Hepatic stellate cell (primary cell): ENCODE measurements at regions not wholly inside any gene's neighbourhood (a gene's known extent, or its start where the extent isn't known, plus 50 kb on each side); places are given as distances from the start of the nearest gene placed in this dataset.

ENCODE experiments used
- DNase-seq: peaks from one replicate; pipeline ENCODE4 v3.0.0; 2011; ENCODE audit warnings: low spot score

DNA sequence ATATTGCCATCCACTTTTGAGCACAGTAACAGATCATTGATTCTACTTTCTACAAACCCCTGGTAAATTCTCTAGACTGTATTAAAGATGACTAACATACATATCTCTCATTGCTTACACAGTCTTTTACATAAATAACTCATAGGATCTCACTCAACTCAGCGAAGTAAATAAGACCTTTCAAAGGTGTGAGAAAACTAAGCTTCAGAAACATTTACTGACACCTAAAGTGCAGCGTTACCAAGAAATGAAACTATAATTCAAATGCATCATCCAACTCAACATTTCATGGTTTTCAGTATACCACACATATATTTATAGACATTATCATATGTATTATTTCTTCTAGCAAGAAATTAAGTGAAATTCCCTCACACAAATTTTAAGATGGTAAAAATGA, 189.8 kb downstream of the METTL4 start:
- DNase-seq: no peak

DNA sequence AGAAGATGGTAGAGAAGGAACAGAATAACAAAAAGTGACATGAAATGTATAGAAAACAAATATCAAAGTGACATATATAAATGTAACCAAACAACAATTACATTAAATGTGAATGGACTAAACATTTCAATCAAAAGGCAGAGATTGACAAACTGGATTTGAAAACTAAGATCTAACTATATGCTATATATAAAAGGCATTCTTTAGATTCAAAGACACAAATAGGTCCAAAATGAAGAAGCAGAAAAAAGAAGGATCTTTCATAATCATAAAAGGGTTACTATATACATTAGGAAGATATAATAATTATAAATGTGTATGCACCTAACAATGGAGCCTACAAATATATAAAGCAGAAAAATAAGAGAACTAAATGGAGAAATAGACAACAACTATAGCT, 183.7 kb downstream of the METTL4 start:
- no peak for DNase-seq

DNA sequence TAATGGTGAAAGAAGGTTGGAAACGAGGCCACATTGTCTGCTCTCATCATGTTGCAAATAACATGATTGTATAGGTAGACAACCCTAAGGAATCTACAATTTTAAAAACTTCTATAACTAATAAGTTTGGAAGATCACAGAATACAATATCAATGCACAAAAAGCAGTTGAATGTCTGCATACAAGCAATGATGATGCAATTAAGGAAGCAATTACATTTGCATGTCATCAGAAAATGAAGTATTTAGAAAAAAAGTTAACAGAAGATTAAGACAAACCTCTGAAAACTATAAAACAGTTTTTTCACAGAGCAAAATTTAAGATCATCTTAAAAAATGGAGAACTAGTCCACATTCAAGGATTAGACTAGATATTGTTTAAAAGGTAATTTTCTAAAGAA, 181.1 kb downstream of the METTL4 start:
- no peak for DNase-seq

DNA sequence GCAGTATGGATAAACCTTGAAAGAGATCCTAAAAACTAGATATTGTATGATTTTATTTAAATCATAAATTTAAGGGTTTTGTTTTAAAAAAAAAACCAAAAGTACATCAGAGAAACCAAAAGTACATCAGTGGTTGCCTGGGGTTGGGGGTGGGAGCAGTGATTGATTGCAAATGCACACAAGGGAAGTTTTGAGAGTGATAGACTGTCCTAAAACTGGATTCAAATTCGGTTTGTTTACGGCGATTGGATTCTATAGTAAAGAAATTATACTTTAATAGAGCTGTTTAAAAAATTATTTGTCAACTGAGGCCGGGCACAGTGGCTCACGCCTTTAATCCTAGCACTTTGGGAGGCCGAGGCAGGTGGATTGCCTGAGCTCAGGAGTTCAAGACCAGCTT, 179.8 kb downstream of the METTL4 start:
- DNase-seq: no peak

DNA sequence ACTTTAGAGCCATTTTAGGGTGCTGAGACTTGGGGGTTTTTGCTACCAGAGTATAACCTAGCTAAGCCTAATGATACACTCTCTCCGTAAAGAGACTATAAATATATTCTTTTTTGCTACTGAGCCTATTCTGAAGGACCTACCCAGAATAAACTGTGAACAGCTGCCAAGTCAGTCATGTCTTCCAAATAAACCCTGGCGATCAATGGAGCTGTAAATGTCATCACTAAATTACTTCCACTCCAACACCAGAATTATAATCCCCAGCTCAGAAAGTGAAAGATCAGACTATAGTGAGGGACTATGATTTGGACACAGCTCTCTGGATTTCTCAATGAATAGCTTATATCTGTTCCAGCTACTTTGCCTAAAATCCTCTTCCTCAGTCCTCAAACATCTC, 178.9 kb downstream of the METTL4 start:
- no peak for DNase-seq

DNA sequence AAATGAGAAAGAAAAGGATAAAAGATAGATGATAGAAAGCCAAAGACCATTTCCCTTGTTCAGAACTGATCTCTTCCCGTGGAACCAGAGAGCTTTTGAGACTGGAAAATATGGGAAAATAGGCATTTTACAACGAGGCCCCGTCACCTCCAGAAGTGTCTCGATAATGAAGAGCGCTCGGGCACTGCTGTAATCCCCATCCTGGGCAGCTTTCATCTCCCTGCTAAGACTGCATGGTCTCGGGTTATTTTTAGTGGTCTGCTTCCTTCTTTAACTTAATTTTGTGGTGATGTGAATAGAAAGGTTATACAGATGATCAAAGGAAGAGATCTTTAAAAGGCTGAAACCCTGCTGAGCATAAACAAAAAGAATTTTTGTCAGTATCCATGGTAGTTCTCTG, 176.6 kb downstream of the METTL4 start:
- no peak for DNase-seq

DNA sequence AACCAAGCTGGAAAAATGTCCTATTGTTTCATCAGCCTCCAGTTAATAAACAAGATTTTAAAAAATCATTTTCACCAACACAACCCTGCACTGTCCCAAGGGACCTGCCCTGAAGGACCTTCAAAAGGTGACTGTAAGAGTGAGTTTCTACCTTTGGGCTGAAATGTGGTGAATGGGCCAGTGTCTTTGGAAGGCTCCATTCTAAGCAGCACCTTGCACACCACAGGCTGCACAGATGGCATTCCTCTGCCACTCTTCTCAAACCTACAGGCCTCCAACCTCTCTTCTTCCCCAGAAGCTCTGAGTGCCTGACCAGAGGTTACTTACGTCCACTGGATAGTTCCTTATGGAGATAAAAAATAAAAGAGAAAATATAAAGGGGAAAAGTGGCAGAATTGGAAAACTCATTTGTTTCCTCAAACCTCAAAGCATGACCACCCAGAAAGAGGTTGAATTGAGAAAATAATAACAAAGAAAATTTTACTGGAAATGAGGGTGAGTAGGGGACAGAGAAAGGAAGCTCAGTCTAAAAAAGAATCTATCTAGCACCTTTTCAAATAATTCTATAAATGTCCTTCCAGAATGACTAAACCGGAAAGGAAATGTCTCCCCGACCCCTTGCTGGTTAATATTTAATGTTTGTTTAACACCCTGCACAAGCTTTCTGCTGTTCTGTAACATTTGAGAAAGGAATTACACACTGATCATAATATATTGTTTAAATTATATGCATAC, 175.7 kb downstream of the METTL4 start:
- no peak for DNase-seq

DNA sequence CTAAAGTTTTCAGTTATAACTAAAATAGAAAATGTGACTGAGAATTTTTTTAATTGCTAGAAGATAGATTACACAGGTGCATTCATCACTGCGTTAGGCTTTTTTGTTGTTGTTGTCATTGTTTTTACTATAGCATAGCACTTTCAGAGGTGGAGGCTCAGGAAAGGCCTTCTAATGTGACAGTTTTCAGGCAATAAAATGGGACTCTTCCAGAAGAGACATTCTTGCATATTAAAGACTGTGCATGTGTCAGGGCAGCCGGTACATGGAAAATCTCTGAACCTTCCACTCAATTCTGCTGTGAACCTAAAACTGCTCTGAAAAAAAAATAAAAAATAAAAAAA, 175.2 kb downstream of the METTL4 start:
- DNase-seq: no peak

DNA sequence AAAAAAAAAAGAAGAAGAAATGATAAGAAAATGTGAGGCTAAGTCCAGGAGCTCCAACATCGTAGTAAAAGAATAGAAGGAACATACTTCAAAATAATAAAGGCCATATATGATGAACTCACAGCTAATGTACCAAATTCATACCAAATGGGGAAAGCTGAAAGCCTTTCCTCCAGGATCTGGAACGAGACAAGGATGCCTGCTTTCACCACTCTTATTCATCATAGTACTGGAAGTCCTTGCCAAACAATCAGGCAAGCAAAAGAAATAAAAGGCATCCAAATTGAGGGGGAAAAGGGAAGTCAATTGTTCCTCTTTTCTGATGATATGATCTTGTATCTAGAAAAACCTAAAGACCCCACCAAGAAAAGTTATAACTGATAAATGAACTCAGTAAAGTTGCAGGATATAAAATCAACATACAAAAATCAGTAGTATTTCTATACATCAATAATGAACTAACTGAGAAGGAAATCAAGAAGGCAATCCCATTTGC, 170.6 kb downstream of the METTL4 start:
- no peak for DNase-seq

DNA sequence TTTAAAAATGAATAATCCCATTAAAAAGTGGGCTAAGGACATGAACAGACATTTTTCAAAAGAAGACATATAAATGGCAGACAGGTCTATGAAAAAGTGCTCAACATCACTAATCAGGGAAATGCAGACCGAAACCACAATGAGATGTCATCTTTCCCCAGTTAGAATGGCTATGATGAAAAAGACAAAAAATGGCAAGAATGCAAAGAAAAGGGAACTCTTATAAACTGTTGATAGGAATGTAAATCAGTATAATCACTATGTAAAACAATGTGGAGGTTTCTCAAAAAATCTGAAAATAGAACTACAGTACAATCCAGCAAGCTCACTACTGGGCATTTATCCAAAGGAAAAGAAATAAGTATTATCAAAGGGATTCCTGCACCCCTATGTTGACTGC, 169.2 kb downstream of the METTL4 start:
- no peak for DNase-seq

DNA sequence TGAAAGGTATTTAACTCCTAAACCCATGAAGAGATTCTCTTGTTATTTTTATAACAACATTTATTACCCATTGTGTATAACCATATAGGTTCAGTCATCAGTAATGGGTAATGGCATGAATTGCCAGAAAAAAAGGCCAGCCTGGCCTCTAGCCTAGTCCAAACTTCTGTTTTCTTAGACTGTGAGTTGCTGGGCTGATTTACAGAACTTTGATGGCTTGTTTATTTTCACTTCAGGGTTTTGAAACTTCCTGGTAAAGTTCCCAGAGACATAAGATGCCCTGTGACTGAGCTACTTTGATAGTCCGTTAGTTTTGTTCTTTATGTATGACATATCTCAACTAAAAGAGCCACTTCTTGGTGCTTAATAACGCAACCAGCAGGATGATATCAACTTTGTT, 164.8 kb downstream of the METTL4 start:
- no peak for DNase-seq

DNA sequence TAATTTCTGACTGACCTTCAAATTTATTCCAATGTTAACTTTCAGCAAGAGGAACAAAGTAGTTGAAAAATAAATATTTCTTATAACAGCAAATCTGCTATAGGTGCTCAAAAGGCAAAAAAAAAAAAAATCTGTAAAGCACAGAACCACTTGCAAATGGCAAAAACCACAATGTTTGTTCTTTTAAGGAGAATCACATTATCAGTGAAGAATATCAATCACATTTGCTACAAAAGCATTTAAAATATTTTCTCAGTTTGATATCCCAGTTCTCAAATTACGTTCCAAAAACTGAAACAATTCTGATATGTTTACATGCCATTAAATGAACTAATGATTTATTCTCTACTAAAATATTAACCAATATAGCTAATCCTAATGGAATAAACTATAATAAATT, 163.3 kb downstream of the METTL4 start:
- no peak for DNase-seq

DNA sequence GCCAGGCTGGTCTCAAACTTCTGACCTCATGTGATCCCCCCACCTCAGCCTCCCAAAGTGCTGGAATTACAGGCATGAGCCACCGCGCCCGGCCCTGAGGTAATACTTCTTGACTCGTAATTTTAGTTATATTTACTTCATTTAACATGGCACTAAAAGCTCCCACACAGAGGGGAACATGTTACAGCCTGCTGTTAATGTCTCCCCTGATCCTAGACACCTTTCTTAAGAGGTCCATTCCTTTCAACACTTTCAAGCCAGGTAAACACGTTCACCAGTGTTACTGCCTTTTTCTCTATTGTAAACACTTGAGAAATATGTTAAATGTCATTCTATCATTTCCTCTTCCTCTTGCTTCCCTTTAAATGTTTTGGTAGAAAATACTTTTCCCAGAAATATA, 161.4 kb downstream of the METTL4 start:
- DNase-seq: no peak

DNA sequence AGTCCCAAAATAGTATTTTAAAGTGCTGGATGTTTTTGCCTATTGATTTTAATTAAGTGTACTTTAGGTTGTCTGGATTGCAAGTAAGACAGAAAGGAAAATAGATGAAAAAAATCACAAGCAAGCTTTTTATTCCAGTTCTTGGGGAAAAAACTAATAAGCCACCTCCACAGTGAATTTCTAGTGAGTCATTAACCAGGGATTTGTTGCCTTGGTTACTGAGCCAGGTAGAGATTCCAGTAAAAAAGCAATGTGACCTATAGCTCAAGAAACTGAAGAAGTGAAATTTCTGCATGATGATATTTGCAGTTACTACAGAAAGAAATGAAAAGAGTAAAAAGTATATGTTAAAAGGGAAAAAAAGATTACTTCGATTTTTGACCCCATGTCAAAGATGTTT, 160.6 kb downstream of the METTL4 start:
- DNase-seq: no peak

DNA sequence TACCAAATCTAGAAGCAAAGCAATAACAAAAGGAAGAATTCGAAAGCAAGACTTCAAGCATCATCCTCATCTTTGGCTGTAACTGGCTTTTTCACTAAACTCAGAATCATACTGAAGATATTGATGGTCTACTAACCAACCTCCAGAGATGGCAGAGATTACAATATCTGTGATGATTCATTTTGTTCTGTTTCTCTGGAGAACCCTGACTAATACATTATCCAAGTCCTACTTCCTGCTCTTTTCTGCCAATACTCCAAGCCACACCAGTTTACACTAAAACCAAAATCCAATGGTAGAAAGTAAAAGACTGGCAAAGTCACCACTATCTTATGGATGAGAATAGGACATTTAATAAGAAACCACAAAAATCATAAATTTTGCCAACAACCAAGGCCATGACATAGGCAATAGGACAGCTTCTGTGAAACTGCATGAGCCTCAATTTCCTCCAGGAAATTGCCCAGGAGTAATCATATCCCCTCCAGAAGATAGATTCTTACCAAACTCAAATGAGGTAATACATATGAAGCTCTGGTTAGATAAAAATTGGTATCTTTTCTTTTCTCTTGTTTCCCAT, 159.8 kb downstream of the METTL4 start:
- DNase-seq: no peak

DNA sequence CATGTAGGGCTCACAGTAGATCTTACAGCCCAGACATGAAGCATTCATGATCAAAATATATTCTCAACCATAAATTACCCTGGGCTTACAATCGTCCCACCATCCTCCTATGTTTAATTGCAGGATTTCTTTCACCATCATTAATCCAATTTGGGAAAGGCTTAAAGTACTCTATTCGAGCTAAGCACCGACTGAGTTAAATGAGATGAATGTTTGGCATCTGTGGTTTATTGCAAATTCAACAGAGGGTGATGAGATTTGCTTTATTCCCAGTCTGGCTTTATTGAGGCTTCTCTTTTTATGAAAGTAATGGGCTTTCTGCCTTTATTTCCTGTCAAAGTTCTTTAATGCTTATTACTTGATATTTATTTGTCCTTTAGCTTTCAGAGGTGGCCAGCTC, 159.0 kb downstream of the METTL4 start:
- DNase-seq: no peak

DNA sequence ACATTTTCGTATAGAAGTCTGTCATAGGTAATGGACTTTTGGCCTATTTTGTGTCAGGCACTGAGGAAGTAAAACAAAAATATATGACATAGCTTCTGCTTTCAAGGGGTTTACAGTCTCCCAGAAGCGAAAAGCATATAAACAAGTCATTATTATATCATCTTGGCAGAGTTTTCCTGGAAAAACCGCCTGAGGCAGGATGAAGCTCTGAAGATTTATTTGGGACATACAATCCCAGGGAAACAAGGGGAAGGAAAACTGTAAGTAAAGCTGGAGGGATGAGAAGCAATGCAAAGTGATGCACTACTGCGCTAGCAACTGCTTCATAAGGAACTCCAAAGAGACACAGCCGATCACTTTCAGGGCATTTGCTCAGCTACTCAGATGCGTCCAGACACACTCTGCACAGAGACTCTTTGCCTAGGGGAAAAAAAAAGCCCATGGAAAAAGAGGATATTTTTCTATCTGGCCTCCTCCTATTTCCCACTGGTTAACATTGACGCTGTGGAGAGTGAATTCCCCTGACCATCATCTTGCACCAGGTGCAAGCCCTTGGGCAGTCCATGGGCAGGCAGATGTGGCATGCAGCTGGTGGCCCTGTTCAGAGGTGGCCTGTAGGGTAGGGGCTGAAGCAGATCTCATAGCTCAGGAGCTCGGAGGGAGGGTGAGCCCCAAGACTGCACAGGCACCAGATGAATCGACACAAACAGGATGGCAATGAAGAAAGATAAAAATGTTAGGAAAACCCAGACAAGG, 158.1 kb downstream of the METTL4 start:
- DNase-seq: no peak

DNA sequence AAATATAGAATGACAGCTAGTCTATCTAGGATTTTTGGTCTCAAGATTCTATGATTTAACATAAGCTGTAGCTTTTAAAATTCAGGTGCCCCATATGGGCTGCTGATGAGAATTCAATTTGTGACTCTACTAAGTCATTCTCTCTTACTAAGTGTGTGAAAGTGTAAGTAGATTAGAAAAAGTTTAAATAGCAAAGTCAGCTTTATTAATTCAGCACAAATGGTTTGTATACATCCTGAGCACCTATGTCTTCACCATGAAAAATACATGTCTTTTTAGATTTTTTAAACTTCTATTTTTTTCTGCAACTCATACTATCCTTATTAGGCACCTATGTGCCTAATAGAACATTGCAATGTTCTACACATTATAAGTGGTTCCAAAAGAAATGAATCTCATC, 157.1 kb downstream of the METTL4 start:
- DNase-seq: no peak

DNA sequence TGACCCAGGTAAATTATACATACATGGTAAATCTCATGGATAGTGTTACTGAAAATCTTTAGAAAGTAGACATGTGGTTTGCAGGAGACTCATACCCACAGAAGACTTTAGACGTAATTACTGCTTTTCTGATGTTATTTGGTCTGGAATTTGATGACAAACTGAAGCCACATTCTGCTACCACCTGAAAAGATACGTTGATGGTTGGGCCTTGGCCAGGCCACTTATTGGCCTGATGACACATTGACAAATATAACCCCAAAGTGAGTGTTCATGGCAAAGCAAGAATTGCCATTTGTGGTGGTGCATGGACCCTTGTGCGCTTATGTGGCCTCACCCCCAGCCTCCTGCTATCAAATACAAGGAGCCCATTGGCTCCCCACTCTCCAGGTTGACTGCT, 155.6 kb downstream of the METTL4 start:
- no peak for DNase-seq

DNA sequence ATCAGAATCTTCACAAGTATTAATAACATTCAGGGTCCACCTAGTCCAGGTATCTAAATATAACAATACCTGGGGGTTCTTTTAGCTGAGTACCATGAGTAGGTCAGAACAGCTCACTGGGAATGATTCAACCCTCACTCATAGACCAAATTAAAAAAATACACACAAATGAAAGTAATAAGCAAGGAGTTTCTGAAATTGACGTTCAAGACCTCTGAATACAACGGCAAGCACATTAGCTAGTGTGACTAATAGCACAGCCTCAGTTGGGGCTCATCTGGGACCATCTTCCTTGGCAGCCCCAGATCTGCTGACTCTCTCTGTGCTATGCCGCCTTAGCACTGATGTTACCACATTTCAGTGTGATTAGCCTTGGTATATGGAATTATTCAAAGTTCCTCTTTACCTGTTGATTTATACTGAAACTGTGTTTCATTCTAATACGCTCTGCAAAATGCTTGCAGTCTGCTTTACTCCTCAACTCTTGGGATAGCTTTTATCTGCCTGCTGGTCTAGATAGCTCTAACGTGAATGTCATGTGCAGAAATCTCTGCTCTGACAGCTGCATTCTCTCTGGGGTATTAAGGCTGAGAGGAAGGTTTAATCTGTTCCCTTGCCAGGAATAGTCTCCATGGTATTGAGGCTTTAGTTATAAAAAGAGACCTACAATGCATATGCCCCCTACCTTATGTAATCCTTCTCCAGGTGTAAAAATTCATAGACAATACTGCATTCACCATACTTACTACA, 153.3 kb downstream of the METTL4 start:
- no peak for DNase-seq

DNA sequence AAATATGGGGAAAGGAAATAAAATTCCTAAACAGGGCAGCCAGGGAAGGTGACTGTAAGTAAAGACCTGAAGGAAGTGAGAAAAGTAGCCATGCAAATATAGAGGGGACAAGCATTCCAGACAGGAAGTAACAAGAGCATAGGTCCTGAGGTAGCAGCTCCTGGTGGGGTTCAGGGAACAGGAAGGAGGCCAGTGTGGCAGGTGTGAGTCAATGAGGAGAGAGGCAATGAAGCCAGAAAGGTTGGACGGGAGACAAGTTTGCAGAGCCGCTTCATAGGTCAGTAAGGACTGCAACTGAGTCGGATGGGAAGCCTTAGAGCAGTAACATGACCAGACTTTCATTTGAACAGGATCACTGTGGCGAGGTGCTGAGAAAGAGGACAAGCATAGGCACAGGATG, 150.9 kb downstream of the METTL4 start:
- DNase-seq: no peak

DNA sequence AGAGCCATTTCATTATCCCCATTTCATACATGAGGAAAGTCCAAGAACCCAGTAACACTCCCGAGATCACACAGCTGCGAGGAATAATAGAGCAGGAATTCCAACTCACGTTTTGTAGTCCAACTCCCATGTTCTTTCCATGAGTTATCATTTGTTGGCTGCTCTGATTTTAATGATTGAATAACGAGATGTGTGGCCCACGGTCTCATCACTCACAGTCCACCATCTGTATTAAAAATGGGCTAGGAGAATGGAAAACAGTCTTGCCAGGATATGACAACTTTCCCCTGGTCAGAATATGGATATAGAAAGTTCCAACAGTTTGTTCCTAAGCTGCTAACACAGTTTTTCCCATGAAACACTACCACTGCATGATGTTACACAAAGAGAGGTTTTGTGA, 147.5 kb downstream of the METTL4 start:
- no peak for DNase-seq

DNA sequence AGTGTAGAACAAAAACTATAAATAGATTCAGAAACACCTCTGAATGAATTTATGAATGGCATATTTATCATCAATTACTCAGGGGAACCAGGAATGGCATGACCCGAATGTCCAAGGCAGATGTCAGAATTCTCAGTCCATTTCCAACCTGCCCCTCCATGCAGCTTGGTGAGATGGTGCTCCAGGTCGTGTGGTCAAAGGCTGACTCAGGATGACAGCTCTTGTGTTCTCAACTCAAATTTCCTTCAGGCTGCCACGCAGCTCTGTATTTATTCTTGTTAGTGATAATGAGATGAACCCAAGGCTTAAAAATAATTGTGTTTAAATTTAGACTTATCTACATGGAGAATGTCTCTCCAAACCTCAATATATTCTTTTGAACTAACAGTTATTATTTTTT, 146.9 kb downstream of the METTL4 start:
- no peak for DNase-seq
